HG03196 (cell line): ENCODE measurements at regions not wholly inside any gene's neighbourhood (a gene's known extent, or its start where the extent isn't known, plus 50 kb on each side); places are given as distances from the start of the nearest gene placed in this dataset.
"Not testable (repeated sequence)": the region's sequence is repeated elsewhere in the genome, so short reads cannot be mapped to it uniquely, and the experiment has no call there.

Experiments used
- ATAC-seq: cut with Tn5 transposase; IDR thresholded peaks from one replicate; pipeline ENCODE4 v1.9.1; 2021; ENCODE audit not compliant: unreplicated experiment

DNA sequence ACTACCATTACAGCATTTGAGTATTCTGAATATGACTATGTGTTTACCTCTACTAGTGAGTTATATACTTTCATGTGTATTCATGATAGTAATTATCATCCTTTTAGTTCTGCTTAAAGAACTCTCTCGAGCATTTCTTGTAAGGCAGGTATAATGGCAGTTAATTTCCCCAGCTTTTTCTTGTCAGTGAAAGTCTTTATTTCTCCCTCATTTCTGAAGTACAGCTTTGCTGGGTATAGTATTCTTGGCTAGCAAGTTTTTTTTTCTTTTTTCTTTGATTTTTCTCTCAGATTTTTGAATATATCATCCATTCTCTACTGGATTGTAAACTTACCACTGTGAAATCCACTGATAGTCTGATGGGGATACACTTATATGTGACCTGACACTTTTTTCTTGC is 165.9 kb upstream of the ARHGAP5 start:
- no peak for ATAC-seq

DNA sequence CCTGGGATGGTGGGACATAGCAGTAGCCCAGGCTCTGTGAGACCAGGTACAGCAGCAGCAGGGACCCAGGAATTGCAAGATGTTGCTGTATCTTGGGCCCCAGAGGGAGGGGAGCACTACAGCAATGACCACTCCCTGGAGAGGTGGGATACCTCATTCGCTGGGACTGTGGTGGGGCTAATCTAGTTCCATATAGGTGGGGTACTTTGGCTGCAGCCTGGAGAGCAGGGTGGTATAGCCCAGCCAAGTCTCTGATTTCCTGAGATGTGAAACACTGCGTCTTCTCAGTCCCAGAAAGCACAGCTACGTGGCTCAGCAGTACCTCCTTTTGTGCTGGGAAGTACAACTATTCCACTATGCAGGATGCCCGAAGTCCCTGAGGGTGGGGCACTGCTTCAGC is 163.7 kb upstream of the ARHGAP5 start:
- no peak for ATAC-seq

DNA sequence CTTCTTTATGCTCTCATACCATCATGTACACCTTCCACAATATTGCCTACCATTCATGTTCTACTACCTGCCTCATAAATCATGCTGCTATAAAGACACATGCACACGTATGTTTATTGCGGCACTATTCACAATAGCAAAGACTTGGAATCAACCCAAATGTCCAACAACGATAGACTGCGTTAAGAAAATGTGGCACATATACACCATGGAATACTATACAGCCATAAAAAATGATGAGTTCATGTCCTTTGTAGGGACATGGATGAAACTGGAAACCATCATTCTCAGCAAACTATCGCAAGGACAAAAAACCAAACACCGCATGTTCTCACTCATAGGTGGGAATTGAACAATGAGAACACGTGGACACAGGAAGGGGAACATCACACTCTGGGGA is 158.8 kb upstream of the ARHGAP5 start:
- not testable (repeated sequence) for ATAC-seq

DNA sequence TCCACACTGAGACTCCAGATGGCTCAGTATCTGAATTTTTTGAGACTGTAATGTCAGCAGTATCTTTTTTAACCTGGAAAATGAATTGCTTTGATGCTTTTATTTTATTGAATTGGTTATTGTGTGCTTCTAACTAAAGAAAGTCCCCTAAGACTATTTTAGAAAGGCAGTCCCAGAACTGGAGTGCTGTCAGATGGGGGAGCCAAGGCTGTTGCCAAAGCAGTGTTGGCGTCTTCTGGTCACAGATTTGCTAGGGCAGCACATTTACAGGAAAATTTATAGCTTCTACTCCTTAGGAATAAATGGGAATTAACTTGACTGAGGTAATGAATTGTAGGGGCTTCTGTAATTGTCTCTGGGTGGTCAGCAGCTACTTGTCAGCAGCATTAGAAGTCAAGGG is 157.1 kb upstream of the ARHGAP5 start:
- ATAC-seq = no peak

DNA sequence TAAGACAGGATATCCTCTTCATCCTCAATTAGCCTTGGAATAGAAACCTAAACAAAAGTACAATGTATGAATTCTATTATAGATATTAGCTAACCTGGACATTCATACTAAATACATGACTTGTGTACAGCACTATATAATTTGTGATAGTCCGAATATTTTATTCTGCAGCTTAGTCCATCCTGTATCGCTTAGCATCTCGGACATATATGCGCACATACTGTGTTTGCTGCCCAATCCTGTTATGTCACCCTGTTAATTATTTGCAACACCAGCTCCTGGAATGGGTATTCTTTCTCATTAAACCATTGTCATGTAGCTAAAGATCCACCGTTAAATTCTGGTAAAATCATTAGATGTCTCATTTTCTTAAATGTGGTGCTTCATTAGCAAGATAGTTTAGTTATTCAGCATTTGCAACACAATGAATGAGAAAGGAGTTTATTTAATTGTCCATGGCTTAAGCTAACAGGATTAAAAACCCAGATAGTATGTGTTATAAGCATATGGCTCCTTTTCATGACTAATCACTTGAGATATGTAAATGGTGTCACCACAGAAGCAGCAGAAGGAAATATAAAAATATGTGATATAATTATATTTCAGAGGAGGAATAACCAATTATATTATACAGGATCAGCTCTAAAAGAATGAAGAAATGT is 156.0 kb upstream of the ARHGAP5 start:
- ATAC-seq = no peak

DNA sequence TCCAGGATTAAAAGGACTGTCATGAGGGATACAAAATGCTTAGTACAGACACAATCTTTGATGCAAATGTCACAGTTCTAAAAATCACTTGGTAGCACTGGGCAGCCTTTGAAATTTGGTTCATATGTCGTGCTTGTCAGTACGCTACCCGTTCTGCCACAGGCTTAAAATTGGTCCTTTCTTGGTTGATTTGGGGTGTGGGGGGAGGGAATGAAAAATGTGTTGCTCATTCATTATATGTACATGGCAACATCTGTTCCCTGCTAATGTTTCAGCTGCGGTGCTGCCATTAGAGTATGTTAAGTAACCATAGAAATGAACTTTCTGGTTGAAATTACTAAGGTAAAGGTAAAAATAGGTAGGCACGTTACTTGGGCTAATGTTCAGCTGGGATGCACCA is 155.4 kb upstream of the ARHGAP5 start:
- no peak for ATAC-seq

DNA sequence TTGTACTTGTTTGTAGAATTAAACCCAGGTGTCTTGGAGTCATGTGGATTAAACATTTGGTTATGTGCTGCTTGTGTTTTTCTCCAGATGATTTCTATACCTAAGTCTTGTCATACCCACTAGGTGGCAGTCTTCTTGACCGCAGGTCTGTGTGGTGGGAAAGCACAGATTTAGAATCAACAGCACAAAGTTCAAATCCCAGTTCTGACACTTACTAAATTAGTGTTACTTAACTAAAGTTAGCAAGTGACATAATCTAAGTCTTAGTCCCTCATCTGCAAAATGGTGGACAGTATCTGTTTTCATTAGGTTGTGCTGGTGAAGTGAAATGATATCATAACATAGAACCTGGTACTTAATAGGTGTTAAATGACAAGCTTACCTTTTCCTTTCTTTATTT is 151.0 kb upstream of the ARHGAP5 start:
- no peak for ATAC-seq

DNA sequence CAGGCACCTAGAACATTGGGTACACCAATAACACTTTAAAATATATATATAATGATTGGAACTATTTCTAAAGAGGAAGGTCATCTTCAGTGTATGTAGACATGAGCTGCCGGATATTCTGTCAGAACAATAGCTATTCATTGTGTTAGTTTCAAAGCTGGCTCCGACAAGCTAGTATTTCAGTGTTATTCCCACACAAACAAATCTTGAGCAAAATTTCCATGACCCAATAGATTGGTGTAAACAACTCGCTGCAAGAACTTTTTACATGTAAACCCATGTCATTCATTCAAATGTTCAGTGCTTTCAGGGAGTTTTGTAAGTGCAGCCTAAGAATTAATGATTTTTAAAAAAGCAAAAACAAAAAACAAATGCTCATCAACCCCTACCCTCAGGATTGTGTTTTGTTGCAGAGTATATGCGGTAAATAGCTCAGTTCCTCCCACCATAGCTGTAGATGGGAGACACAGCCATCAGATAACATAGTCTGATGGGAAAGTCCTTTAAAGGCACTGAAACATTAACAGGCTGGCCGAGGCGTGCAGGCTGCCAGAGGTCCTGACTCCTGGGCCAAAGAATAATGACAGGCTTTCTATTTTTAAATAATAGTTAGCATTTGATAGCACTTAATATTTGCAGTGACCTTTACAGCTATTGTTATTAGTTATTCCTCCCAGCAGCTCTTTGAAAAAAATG is 150.3 kb upstream of the ARHGAP5 start:
- ATAC-seq = no peak

DNA sequence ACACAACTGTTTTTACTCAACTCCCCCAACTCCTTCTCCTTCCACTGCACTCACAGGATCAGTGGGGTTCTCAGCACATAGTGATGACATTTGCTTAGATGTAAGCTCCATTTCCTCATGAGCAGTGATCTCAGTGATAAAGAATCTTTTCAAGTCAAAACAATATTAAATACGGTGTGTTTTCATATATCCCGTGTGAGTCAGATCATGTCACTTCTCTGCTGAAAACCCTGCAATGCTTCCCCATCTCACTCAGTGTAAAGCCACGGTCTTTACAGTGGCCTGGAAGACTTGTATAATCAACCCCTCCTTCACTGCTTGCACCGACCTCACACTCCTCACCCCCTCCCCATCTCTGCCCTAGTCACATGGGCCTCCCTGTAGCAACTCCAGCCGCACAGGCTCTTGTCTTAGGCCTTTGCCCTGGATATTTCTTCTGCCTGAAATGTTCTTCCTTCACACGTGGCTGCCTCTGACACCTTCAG is 149.7 kb upstream of the ARHGAP5 start:
- ATAC-seq = no peak

DNA sequence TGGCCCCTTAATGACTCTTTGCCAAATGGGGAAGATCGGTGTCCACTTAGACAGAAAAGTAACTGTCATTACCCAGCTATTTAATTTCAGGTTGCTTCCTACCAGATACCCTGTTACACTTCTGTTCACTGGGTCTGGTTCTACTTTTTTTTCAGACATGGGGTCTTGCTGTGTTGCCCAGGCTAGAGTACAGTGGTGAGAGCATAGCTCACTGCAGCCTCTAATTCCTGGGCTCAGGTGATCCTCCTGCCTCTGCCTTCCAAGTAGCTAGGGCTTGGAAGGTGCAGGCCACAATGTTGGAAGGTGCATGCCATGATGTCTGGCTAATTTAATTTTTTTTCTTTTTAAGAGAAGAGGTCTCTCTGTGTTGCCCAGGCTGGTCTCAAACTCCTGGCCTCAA is 147.0 kb upstream of the ARHGAP5 start:
- no peak for ATAC-seq

DNA sequence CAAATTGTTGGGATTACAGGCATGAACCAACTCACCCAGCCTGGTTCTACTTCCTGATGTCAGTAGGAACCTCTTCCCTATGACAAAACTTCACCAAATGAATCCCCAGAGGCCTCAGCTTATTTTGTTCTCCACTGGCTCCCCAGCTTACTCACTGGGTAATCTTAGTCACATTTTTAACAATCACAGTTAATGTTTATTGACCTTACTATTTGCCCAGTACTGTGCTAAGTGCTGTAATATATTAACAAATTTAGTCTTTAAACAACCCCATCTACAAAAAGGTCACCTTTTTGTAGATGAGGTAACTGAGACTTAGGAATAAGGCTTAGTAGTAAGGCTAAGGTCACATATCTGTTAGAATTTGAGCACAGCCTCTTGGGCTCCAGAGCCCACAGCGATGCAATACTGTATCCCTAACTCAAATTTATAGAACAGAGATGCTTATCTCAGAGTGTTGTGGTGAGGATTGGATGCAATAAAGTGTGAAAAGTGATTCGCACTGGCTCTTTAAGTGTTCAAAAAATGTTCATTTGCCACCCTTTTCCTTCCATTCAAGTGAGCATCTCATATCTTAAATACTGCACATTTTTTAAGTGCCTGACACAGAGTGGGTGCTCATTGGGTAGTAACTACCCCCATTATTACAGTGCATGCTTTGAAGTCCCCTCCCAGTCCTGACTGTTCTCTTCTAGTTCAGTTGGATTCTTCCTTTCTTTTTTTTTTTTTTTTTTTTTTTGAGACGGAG is 146.4 kb upstream of the ARHGAP5 start:
- ATAC-seq = no peak

DNA sequence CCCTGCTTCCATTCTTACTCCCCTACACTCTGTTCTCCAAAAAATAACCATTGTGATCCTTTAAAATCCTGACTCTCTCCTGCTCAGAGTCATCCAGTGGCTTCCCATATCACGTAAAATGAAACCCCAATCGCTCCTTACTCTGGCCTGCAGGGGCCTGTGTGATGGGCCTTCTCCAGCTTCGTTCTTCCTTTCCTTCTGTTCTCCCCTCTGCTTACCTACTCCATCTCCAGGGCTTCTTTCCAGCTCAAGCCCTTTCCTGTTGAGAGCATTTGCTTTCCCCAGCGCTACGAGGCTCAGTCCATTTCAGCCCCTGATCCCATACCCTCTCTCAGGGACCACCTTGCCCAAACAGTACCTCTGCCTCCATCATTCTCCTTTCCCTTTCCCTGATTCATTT is 144.4 kb upstream of the ARHGAP5 start:
- no peak for ATAC-seq

DNA sequence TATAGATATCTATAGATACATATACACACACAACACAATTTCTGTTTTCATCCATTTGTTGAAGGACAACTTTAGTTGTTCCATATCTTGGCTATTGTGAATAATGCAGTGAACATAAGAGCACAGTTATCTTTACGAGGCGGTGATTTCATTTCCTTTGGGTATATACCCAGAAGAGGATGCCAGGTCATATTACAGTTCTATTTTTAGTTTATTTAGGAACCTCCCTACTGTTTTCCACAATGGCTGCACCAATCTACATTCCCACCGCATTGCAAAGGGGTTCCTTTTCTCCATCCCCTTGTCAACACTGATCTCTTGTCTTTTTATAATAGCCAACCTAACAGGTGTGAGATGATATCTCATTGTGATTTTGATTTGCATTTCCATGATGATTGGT is 143.4 kb upstream of the ARHGAP5 start:
- ATAC-seq = no peak

DNA sequence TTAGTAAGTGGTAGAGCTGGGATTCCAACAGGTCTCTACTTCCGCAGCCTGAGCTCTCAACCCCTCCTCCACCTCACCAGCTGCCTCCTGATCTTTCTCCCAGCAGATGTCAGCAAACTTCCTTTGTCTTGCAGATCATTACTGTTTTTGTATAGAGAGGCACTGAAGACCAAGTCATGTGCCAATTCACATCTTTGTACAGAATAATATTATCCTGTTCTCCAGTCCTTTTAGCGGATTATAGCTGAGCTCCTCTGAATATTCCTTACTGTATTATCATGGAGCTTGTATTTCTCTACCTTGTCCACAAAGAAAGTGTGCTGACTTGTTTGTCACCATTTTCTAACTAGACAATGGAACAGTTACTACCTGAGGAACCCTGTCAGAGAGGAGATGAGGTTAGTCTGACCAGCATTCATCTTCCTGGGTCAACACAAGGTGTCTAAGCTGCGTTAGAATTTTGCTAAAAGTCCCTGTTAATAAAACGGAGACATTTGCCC is 142.3 kb upstream of the ARHGAP5 start:
- no peak for ATAC-seq

DNA sequence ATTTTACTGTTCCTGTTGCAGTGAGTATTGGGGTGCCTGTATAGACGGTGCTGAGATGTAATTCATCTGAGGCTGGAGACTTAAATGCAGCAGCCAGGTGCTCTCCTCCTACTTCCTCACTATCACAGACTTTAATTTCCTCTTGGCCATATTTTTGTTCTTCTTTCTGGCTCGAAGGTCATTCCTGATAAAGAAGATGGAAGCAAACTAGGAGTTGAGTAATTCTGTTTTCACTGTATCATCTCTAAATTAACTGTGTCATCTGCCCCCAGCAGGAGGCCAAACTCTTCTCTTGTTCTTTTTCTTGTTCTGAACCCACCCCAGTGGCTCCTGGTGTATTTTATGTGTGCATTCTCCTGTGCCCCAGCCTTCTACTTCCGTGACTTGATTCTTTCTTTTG is 141.7 kb upstream of the ARHGAP5 start:
- no peak for ATAC-seq

DNA sequence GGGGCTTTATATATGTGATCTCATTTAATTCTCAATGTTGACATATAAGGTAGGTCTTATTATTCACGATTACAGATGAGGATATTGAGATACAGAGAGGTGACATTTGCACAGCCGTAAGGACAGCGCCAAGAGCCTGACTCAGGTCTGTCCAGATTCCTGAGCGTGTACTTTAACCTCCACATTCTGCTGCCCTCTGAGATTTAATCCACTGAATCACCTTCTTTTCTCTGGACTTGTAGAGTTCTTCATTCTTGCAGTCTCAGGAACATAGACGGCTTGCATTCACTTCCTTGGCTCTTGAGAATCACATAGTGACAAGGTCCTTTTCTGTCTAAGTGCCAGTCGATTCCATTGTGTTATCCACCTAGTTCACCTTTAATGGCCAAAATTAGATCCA is 141.0 kb upstream of the ARHGAP5 start:
- no peak for ATAC-seq

DNA sequence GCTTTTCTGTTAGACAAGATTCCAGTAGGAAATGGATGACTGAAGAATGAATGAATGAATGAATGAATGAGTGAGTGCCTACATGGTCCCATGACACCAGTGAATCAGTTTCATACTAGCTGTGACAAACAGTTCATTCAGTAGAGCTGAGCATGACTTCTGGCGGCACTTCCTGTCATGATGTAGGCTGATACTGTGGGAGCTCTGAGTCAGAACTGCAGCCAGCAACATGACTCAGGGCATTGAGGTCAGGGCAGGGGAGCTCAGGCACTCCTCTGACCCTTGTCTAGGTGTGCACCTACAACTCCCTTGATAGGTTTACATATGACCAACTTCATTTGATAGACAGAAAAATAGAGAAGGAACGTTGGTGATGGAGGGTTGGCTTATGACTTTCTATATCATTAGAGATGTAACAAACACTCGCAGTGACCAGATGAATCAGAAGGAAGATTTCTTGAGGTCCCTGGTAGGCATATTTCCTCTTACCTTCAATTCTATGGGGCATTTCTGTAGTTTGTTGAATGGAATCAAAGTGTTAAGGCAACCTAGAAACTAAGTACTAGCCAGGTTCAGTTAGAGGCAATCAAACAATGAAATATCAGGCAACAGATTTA is 139.3 kb upstream of the ARHGAP5 start:
- ATAC-seq = peak; percentile 97

DNA sequence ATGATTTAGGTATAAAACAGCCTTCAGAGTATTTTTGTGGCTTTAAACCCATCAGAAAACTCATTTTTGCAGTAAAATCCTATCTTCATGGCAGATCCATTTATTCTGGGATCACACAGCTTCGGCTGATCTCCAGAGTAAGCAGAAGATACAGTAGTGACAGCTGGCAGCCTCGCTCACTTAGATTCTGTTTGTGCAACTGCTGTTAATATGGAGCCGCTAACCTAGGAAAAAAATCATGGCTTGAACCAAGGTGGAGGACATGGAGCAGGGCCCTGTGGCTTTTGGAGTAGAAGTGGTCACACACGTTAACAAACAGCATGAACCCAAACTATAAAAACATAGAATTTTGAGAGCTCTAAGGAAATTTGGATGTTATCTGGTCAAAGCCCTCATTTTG is 137.2 kb upstream of the ARHGAP5 start:
- no peak for ATAC-seq

DNA sequence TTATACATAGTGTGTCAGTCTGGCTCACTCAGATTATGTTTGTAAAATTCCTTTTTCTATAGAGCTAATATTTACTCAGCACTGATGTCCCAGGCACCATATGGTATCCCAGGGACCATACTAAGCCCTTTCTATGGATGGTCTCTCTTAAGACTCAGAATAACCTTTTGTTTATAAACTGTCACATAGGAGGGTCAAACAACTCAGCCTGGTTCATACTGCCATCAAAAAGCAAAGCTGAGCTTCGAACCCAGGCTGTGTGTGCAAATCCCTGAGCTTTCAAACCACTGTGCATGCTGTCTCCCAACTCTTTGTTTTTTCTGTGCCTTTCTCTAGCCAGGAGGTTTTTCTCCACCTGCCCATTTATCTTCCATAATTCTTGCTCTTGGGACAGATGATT is 135.6 kb upstream of the ARHGAP5 start:
- ATAC-seq = no peak

DNA sequence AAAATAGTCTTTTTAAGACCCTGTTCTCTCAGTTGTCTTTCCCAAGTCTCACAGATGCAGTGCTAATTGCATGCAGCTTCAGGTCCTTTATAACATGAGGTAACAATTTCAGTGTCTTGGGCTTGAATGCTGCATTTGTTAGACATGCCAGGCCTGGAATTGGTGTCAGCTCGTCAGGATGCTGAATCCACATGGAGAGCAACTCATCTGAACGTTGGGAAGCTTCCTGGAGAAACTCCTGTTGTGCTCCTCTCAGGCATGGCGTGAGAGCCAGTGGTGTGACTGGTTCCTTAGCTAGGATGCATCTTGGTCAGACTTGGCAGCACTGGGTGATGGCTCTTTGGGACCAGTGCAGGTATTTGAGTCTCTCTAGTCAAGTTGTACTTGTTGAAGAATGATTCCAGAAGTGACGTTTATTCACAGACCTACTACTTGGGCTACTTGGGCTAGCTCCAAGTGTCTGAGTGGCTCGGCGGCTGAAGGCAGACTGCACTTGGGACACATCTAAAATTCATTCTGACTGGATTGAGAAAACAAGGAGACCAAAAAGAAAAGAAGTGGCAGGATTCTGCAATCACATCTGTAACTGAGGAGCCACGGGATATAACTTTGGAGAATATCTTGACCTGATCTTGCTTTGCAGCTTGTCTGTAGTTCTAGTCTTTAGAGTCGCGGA is 134.8 kb upstream of the ARHGAP5 start:
- ATAC-seq = no peak

DNA sequence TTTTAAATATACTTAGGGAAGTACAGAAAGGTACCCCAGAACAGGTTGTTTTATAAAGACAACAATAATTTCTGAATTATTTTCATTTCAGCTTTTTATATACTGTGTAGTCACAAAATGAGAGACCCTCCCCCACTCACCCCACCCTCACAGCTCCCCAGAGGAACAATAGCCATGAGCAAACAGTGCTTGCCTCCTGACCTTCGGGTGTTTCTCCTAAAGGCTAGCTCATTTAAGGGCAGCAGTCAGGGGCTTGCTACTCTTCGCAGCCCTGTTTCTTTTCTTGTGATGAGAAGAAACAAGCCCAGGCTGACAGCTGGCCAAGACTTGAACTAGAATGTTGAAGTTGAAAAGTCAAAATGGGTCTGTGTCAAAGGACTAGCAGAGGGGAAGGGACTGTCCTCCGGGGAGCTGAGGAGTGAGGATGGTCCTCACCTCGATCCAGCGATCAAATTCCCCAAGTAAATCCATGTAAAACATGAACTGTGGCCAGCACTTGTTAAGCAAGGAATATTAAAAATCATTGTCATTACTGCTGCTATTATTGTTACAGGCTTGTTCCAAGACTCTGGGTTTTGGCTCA is 133.8 kb upstream of the ARHGAP5 start:
- no peak for ATAC-seq
